ENCODE measurements at regions not wholly inside any gene's neighbourhood (a gene's known extent, or its start where the extent isn't known, plus 50 kb on each side); places are given as distances from the start of the nearest gene placed in this dataset.
"Not testable (repeated sequence)": the region's sequence is repeated elsewhere in the genome, so short reads cannot be mapped to it uniquely, and the experiment has no call there.

- DNase-seq (ENCODE audit: low spot score) (no peak), ATAC-seq (no peak)
- intact Hi-C loops (cut with DNase I), result no loop called here
Observed at GRCh38 chr9:34802916-34803315, 93.0 kb upstream of the CCL21 start.

GRCh38 chr9:34797367-34797766, 87.4 kb upstream of the CCL21 start:
- intact Hi-C loops (cut with DNase I), result no loop called here
- DNase-seq (ENCODE audit: low spot score), result no peak
- ATAC-seq, result no peak

- intact Hi-C loops (cut with DNase I), result no loop called here
- no peak for DNase-seq (ENCODE audit: low spot score)
- no peak for ATAC-seq
Observed at GRCh38 chr9:34796924-34797323, 87.0 kb upstream of the CCL21 start.

GRCh38 chr9:34793428-34793827, 83.5 kb upstream of the CCL21 start:
- no peak for ATAC-seq
- no peak for DNase-seq (ENCODE audit: low spot score)
- intact Hi-C loops (cut with DNase I), result no loop called here

GRCh38 chr9:34783951-34784487, 74.1 kb upstream of the CCL21 start:
- intact Hi-C loops (cut with DNase I), result no loop called here
- no peak for DNase-seq (ENCODE audit: low spot score)
- no peak for ATAC-seq

- DNase-seq (ENCODE audit: low spot score) (no peak), ATAC-seq (no peak)
- intact Hi-C loops (cut with DNase I), result no loop called here
Observed at GRCh38 chr9:34782372-34782771, 72.4 kb upstream of the CCL21 start.

- intact Hi-C loops (cut with DNase I), result no loop called here
- DNase-seq (ENCODE audit: low spot score) (no peak), ATAC-seq (no peak)
Observed at GRCh38 chr9:34777666-34778065, 67.7 kb upstream of the CCL21 start.

GRCh38 chr9:34773955-34774354, 64.0 kb upstream of the CCL21 start:
- intact Hi-C loops (cut with DNase I), result no loop called here
- ATAC-seq, result no peak
- no peak for DNase-seq (ENCODE audit: low spot score)

- no peak for ATAC-seq
- intact Hi-C loops (cut with DNase I), result no loop called here
- no peak for DNase-seq (ENCODE audit: low spot score)
Observed at GRCh38 chr9:34773306-34773910, 63.5 kb upstream of the CCL21 start.

GRCh38 chr9:34771007-34771406, 61.1 kb upstream of the CCL21 start:
- ATAC-seq, result no peak
- intact Hi-C loops (cut with DNase I), result no loop called here
- DNase-seq (ENCODE audit: low spot score), result no peak

GRCh38 chr9:34767087-34767486, 57.2 kb upstream of the CCL21 start:
- not testable (repeated sequence) for ATAC-seq

GRCh38 chr9:34760196-34761040, 50.5 kb upstream of the CCL21 start:
- DNase-seq (ENCODE audit: low spot score), result not testable (repeated sequence)
- peak; percentile 49 for ATAC-seq

More at GRCh38 chr9:34767087-34767486, 57.2 kb upstream of the CCL21 start:
- intact Hi-C loops (cut with DNase I); DNase-seq (ENCODE audit: low spot score): not testable (repeated sequence)

More at GRCh38 chr9:34760196-34761040, 50.5 kb upstream of the CCL21 start:
- intact Hi-C loops (cut with DNase I), result not testable (repeated sequence)
